HCT116 (cell line): ENCODE measurements at regions not wholly inside any gene's neighbourhood (a gene's known extent, or its start where the extent isn't known, plus 50 kb on each side); places are given as distances from the start of the nearest gene placed in this dataset.

ENCODE experiments used
- ATAC-seq: fragments of 200-7000 bp; cut with Tn5 transposase; 2 replicates; pipeline ENCODE4 v1.9.1; 2020; ENCODE audit warnings: mild to moderate bottlenecking, moderate library complexity
- BruUV-seq: library from RNA; stranded (reverse); fragments of 400-500 nt; replicated peaks from 2 replicates; lab custom pipeline; 2021; lab: Mats Ljungman, UMichigan
- CTCF ChIA-PET: fragments of 300-600 bp; sonication (Branson Sonifier 250); formaldehyde crosslinking; loops from one replicate; lab custom pipeline; 2021; ENCODE audit warnings: antibody characterized with exemption; lab: Charles Lee
- POLR2A ChIA-PET: fragments of 300-600, 350-600 bp; sonication (Branson Sonifier 250); formaldehyde crosslinking; loops from one replicate; lab custom pipeline; 2021; ENCODE audit warnings: antibody characterized with exemption; lab: Charles Lee
- RAD21 ChIA-PET, 2 experiments: fragments of 300-600 bp; sonication (Branson Sonifier 250); formaldehyde crosslinking; loops; one replicate each; lab custom pipeline; 2023; ENCODE audit warnings: low total read pairs in 2 of 2; ENCODE audit not compliant: uncharacterized antibody in 2 of 2, unreplicated experiment in 2 of 2, low non-redundant PET in 1 of 2; lab: Charles Lee
- DNase-seq: peaks from one replicate; pipeline ENCODE4 v3.0.0-alpha.2; 2010; ENCODE audit warnings: low read depth, low spot score
- H2AFZ ChIP-seq: fragments of 200-600 bp; shearing (Covaris generic), sonication (generic); 2 replicates; pipeline ENCODE4 v1.6.1; 2017; ENCODE audit warnings: low read depth, mixed run types, mixed read lengths, antibody characterized with exemption, low read length; ENCODE audit not compliant: poor library complexity, severe bottlenecking
- H3K27ac ChIP-seq: 2 replicates; pipeline ENCODE4 v1.5.1; 2012; ENCODE audit warnings: low read depth, low read length
- H3K27me3 ChIP-seq: fragments of 200-600 bp; sonication (generic); 2 replicates; pipeline ENCODE4 v1.6.1; 2016; ENCODE audit warnings: mixed run types, low read length, mixed read lengths; ENCODE audit not compliant: insufficient read depth
- H3K36me3 ChIP-seq, 2 experiments: fragments of 200-500 bp in 1 of 2; fragments of 200-600 bp in 1 of 2; sonication (Bioruptor generic) in 1 of 2; sonication (generic) in 1 of 2; 2 replicates each; pipeline versions ENCODE4 v1.5.1 to v1.6.1; 2014 to 2016; ENCODE audit warnings: low read length in 2 of 2, inconsistent platforms in 1 of 2, mixed read lengths in 1 of 2, mixed run types in 1 of 2; ENCODE audit not compliant: insufficient read depth in 2 of 2, control insufficient read depth in 1 of 2
- H3K4me1 ChIP-seq, 2 experiments: fragments of 200-600 bp in 1 of 2; sonication (generic) in 1 of 2; 2 replicates each; pipeline versions ENCODE4 v1.5.1 to v1.6.1; 2012 to 2017; ENCODE audit warnings: low read length in 2 of 2, inconsistent platforms in 1 of 2, mild to moderate bottlenecking in 1 of 2, mixed read lengths in 1 of 2, mixed run types in 1 of 2, moderate library complexity in 1 of 2; ENCODE audit not compliant: insufficient read depth in 2 of 2, control insufficient read depth in 1 of 2
- H3K4me2 ChIP-seq: fragments of 200-600 bp; sonication (generic); 2 replicates; pipeline ENCODE4 v1.6.1; 2017; ENCODE audit warnings: mixed run types, low read length, mixed read lengths
- H3K4me3 ChIP-seq, 2 experiments: fragments of 200-600 bp in 1 of 2; sonication (generic) in 1 of 2; replicated peaks in 1 of 2; 2 replicates each; pipeline ENCODE4 v1.5.1; 2011 to 2016; ENCODE audit warnings: low read length in 2 of 2, control low read depth in 1 of 2, low read depth in 1 of 2, mild to moderate bottlenecking in 1 of 2, mixed read lengths in 1 of 2, mixed run types in 1 of 2
- H3K79me2 ChIP-seq: fragments of 200-600 bp; sonication (generic); 2 replicates; pipeline ENCODE4 v1.6.1; 2017; ENCODE audit warnings: mild to moderate bottlenecking, mixed run types, low read length, moderate library complexity, mixed read lengths; ENCODE audit not compliant: insufficient read depth
- H3K9ac ChIP-seq: fragments of 200-600 bp; sonication (generic); 2 replicates; pipeline ENCODE4 v1.6.1; 2016; ENCODE audit warnings: low read length, mixed read lengths
- H3K9me2 ChIP-seq: fragments of 200-600 bp; sonication (generic), shearing (Covaris generic); 2 replicates; pipeline ENCODE4 v1.6.1; 2017; ENCODE audit warnings: mixed run types, mild to moderate bottlenecking, moderate library complexity; ENCODE audit not compliant: insufficient read depth
- H3K9me3 ChIP-seq, 2 experiments: fragments of 200-500 bp in 1 of 2; fragments of 200-600 bp in 1 of 2; sonication (Bioruptor generic) in 1 of 2; sonication (generic) in 1 of 2; 2 replicates each; pipeline ENCODE4 v1.6.1; 2014 to 2017; ENCODE audit warnings: low read length in 2 of 2, mixed read lengths in 2 of 2, inconsistent platforms in 1 of 2, low read depth in 1 of 2, mild to moderate bottlenecking in 1 of 2, mixed run types in 1 of 2, moderate library complexity in 1 of 2; ENCODE audit not compliant: control insufficient read depth in 1 of 2, insufficient read depth in 1 of 2
- H4K20me1 ChIP-seq: fragments of 200-600 bp; sonication (generic), shearing (Covaris generic); 2 replicates; pipeline ENCODE4 v1.6.1; 2017; ENCODE audit warnings: mixed run types, mild to moderate bottlenecking, moderate library complexity; ENCODE audit not compliant: insufficient read depth
- ATF3 ChIP-seq: IDR thresholded peaks from 2 replicates; pipeline ENCODE4 v1.6.1; 2012
- CBX3 ChIP-seq: IDR thresholded peaks from 2 replicates; pipeline ENCODE4 v1.6.1; 2012; ENCODE audit warnings: low read depth
- CEBPB ChIP-seq: IDR thresholded peaks from 2 replicates; pipeline ENCODE4 v1.6.1; 2012; ENCODE audit warnings: low read depth
- CTCF ChIP-seq, 3 experiments: fragments of 200-600 bp in 1 of 3; sonication (generic) in 1 of 3; IDR thresholded peaks in 2 of 3; conservative IDR thresholded peaks in 1 of 3; 2 replicates each; pipeline ENCODE4 v1.5.1; 2012 to 2017; ENCODE audit warnings: low read depth in 2 of 3, low read length in 2 of 3, antibody characterized with exemption in 1 of 3, borderline replicate concordance in 1 of 3, control low read depth in 1 of 3, mild to moderate bottlenecking in 1 of 3, mixed read lengths in 1 of 3, mixed run types in 1 of 3, moderate library complexity in 1 of 3; ENCODE audit not compliant: insufficient read depth in 1 of 3
- EGR1 ChIP-seq: IDR thresholded peaks from 2 replicates; pipeline ENCODE4 v1.6.1; 2012; ENCODE audit warnings: low read depth
- EZH2 ChIP-seq: fragments of 200-600 bp; sonication (generic); IDR thresholded peaks from 2 replicates; pipeline ENCODE4 v1.6.1; 2017; ENCODE audit warnings: antibody characterized with exemption, mixed run types
- EZH2phosphoT487 ChIP-seq: fragments of 200-600 bp; IDR thresholded peaks from 2 replicates; pipeline ENCODE4 v1.6.1; 2018; ENCODE audit warnings: antibody characterized with exemption, borderline replicate concordance
- JUND ChIP-seq: IDR thresholded peaks from 2 replicates; pipeline ENCODE4 v1.6.1; 2012
- POLR2A ChIP-seq: IDR thresholded peaks from 2 replicates; pipeline ENCODE4 v1.7.0; 2011; ENCODE audit warnings: borderline replicate concordance; ENCODE audit not compliant: insufficient read depth, insufficient read length; ENCODE audit errors: extremely low read depth
- RAD21 ChIP-seq: IDR thresholded peaks from 2 replicates; pipeline ENCODE4 v1.6.1; 2012; ENCODE audit warnings: low read depth, mild to moderate bottlenecking
- SP1 ChIP-seq: IDR thresholded peaks from 2 replicates; pipeline ENCODE4 v1.6.1; 2012; ENCODE audit warnings: low read depth
- SRF ChIP-seq: IDR thresholded peaks from 2 replicates; pipeline ENCODE4 v1.6.1; 2012; ENCODE audit warnings: low read depth
- TCF7L2 ChIP-seq: IDR thresholded peaks from 2 replicates; pipeline ENCODE4 v1.7.0; 2011; ENCODE audit warnings: borderline replicate concordance, inconsistent platforms; ENCODE audit not compliant: insufficient read depth, insufficient read length; ENCODE audit errors: extremely low read depth
- ZBTB33 ChIP-seq: IDR thresholded peaks from 2 replicates; pipeline ENCODE4 v1.6.1; 2011; ENCODE audit warnings: mild to moderate bottlenecking, low read length, moderate library complexity; ENCODE audit not compliant: insufficient replicate concordance; ENCODE audit errors: extremely low read depth
- ZFX ChIP-seq: fragments of 450-650 bp; IDR thresholded peaks from 2 replicates; pipeline ENCODE4 v1.6.1; 2017
- intact Hi-C: fragments of 100-400 bp; cut with micrococcal nuclease; formaldehyde crosslinking; loops from 2 replicates; pipeline ENCODE4 v1.10.0; 2022

- POLR2A ChIA-PET = no interaction called here
- no peak overlapping the region for H3K9ac ChIP-seq
Observed at GRCh38 chr12:88707800-88708199, 127.5 kb upstream of the KITLG start.

GRCh38 chr12:88706286-88706685, 126.0 kb upstream of the KITLG start:
- CTCF ChIA-PET = no interaction called here
- no peak overlapping the region for H3K4me2 ChIP-seq
- intact Hi-C loops = no loop called here
- DNase-seq (no peak), ATAC-seq (no peak)
- H3K36me3 ChIP-seq = no peaks in the 10 kb centered on the region; a peak in 1 of 4 replicates
- H3K27me3 ChIP-seq = no peaks in the 10 kb centered on the region
- no peaks in the 10 kb centered on the region for H3K9me2 ChIP-seq
- POLR2A ChIA-PET = no interaction called here
- H3K9ac ChIP-seq = no peak overlapping the region
- BruUV-seq = no TSS peak
- no peaks in the 10 kb centered on the region for H4K20me1 ChIP-seq
- H3K4me1 ChIP-seq = 0 out of 4 replicates have a peak, but pooled peaks cover 0 to 3% of the 10 kb centered on the region in 2 experiments
- H3K9me3 ChIP-seq = peaks cover 0 to 3% of the 10 kb centered on the region in 2 experiments; a peak in 1 of 4 replicates
- no peak overlapping the region for H3K27ac ChIP-seq
- no peak overlapping the region for H3K4me3 ChIP-seq
- peak overlapping the region; percentile 10 for H2AFZ ChIP-seq
- RAD21 ChIA-PET = no interaction called here
- H3K79me2 ChIP-seq = no peaks in the 10 kb centered on the region
- TF ChIP-seq POLR2A = no peak
- TF ChIP-seq SRF = no peak
- no peak for TF ChIP-seq CTCF (IDR thresholded peaks at IDR 0.05 in 2 of 3, conservative IDR thresholded peaks at IDR 0.05 in 1 of 3; ENCODE audit: borderline replicate concordance in 1 of 3, insufficient read depth in 1 of 3, low read depth in 2 of 3, low read length in 2 of 3)
- no peak for TF ChIP-seq ZBTB33
- no peak for TF ChIP-seq ATF3
- TF ChIP-seq EZH2phosphoT487 = no peak
- no peak for TF ChIP-seq ZFX
- no peak for TF ChIP-seq EZH2
- TF ChIP-seq RAD21 = no peak
- TF ChIP-seq JUND = no peak
- no peak for TF ChIP-seq EGR1
- TF ChIP-seq TCF7L2 = no peak
- no peak for TF ChIP-seq CEBPB
- no peak for TF ChIP-seq SP1

More at GRCh38 chr12:88707800-88708199, 127.5 kb upstream of the KITLG start:
- Histone ChIP-seq H3K9me3 (peaks cover 0 to 3% of the 10 kb centered on the region in 2 experiments; a peak in 1 of 4 replicates), H3K4me1 (0 out of 4 replicates have a peak, but pooled peaks cover 0 to 3% of the 10 kb centered on the region in 2 experiments), H3K4me2 (no peak overlapping the region), H3K9me2 (no peaks in the 10 kb centered on the region), H2AFZ (no peak overlapping the region), H3K79me2 (no peaks in the 10 kb centered on the region), H4K20me1 (no peaks in the 10 kb centered on the region), H3K27me3 (no peaks in the 10 kb centered on the region), H3K27ac (no peak overlapping the region), H3K4me3 (no peak overlapping the region), H3K36me3 (no peaks in the 10 kb centered on the region; a peak in 1 of 4 replicates)
- no peak for TF ChIP-seq JUND
- peak; percentile 52; the same call in 1 of the 2 replicates for TF ChIP-seq CBX3
- CTCF ChIA-PET = no interaction called here
- no peak for DNase-seq
- no peak for ATAC-seq
- no TSS peak for BruUV-seq
- RAD21 ChIA-PET = no interaction called here
- intact Hi-C loops = no loop called here
